HL-60 (cell line): ENCODE measurements at regions not wholly inside any gene's neighbourhood (a gene's known extent, or its start where the extent isn't known, plus 50 kb on each side); places are given as distances from the start of the nearest gene placed in this dataset.

Experiments
- DNase-seq, 2 experiments: peaks; one replicate each; pipeline ENCODE4 v3.0.0-alpha.2; 2010 to 2020; ENCODE audit warnings: low read depth in 1 of 2, low spot score in 1 of 2
- H3K27ac ChIP-seq: fragments of 250-450 bp; sonication (Bioruptor Pico); replicated peaks from 2 replicates; pipeline ENCODE4 v1.5.1; 2020; ENCODE audit warnings: mild to moderate bottlenecking, moderate library complexity
- H3K27me3 ChIP-seq: fragments of 250-450 bp; sonication (Bioruptor Pico); 2 replicates; pipeline ENCODE4 v1.5.1; 2021; ENCODE audit warnings: mild to moderate bottlenecking, moderate library complexity; ENCODE audit not compliant: insufficient read depth, poor library complexity, severe bottlenecking
- H3K4me3 ChIP-seq: replicated peaks from 2 replicates; pipeline ENCODE4 v1.5.1; 2011; ENCODE audit warnings: mild to moderate bottlenecking, control low read depth, low read length; ENCODE audit not compliant: insufficient read depth
- GABPA ChIP-seq: IDR thresholded peaks from 2 replicates; pipeline ENCODE4 v1.6.1; 2012; ENCODE audit warnings: low read depth
- POLR2AphosphoS5 ChIP-seq: IDR thresholded peaks from 2 replicates; pipeline ENCODE4 v1.6.1; 2012; ENCODE audit warnings: low read depth
- SPI1 ChIP-seq: IDR thresholded peaks from 2 replicates; pipeline ENCODE4 v1.6.1; 2012; ENCODE audit warnings: low read depth, mild to moderate bottlenecking, borderline replicate concordance
- TF ChIP-seq, protein P1 (sequence below): IDR thresholded peaks from one replicate; pipeline ENCODE4 v1.5.1; 2011; ENCODE audit warnings: low read length, control low read depth, inconsistent platforms; ENCODE audit not compliant: insufficient read depth
- TF ChIP-seq, protein P2 (sequence below): IDR thresholded peaks from 2 replicates; pipeline ENCODE4 v1.6.1; 2012; ENCODE audit warnings: low read depth; ENCODE audit not compliant: insufficient replicate concordance

DNA sequence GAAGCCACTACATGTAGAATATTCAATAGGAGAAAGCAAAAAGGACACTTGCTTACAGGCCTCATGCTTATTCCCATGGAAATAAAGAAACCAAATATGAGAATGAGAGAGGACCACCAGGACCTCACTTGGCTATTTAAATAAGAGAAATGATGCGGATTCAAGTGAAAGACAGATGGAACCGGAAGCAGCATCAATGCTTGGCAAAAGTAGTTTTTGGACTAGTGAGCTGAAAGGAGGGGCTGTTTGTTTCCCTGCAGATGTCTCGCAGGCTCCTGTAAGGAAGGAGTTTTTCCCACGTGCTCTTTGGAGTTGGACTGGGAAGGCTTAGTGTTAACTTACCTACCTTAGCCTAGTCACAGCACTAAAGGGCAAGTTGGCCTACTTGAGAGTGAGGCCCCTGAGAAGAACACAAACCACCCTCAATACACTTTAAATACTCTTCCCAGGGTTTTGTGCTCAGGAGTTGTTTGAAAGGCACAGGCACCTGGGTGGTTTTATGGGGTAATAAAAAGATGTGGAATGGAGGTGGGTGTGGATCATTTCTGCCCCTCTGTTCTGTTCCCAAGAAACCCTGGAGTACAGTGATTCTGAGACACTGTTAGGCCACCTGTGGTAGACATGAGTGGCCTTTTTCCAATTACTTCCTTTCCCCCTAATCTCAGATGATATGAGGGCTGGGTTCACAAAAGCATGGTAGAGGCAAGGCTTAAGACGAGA is 113.3 kb upstream of the C1GALT1C1 start:
- DNase-seq = no peak
- H3K27ac ChIP-seq = no peak overlapping the region
- no peak overlapping the region for H3K4me3 ChIP-seq
- H3K27me3 ChIP-seq = no peaks in the 10 kb centered on the region
- TF ChIP-seq POLR2AphosphoS5 (no peak), GABPA (no peak), SPI1 (no peak)
- TF ChIP-seq, protein P1, sequence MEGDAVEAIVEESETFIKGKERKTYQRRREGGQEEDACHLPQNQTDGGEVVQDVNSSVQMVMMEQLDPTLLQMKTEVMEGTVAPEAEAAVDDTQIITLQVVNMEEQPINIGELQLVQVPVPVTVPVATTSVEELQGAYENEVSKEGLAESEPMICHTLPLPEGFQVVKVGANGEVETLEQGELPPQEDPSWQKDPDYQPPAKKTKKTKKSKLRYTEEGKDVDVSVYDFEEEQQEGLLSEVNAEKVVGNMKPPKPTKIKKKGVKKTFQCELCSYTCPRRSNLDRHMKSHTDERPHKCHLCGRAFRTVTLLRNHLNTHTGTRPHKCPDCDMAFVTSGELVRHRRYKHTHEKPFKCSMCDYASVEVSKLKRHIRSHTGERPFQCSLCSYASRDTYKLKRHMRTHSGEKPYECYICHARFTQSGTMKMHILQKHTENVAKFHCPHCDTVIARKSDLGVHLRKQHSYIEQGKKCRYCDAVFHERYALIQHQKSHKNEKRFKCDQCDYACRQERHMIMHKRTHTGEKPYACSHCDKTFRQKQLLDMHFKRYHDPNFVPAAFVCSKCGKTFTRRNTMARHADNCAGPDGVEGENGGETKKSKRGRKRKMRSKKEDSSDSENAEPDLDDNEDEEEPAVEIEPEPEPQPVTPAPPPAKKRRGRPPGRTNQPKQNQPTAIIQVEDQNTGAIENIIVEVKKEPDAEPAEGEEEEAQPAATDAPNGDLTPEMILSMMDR = no peak
- TF ChIP-seq, protein P2, sequence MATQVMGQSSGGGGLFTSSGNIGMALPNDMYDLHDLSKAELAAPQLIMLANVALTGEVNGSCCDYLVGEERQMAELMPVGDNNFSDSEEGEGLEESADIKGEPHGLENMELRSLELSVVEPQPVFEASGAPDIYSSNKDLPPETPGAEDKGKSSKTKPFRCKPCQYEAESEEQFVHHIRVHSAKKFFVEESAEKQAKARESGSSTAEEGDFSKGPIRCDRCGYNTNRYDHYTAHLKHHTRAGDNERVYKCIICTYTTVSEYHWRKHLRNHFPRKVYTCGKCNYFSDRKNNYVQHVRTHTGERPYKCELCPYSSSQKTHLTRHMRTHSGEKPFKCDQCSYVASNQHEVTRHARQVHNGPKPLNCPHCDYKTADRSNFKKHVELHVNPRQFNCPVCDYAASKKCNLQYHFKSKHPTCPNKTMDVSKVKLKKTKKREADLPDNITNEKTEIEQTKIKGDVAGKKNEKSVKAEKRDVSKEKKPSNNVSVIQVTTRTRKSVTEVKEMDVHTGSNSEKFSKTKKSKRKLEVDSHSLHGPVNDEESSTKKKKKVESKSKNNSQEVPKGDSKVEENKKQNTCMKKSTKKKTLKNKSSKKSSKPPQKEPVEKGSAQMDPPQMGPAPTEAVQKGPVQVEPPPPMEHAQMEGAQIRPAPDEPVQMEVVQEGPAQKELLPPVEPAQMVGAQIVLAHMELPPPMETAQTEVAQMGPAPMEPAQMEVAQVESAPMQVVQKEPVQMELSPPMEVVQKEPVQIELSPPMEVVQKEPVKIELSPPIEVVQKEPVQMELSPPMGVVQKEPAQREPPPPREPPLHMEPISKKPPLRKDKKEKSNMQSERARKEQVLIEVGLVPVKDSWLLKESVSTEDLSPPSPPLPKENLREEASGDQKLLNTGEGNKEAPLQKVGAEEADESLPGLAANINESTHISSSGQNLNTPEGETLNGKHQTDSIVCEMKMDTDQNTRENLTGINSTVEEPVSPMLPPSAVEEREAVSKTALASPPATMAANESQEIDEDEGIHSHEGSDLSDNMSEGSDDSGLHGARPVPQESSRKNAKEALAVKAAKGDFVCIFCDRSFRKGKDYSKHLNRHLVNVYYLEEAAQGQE = no peak

DNA sequence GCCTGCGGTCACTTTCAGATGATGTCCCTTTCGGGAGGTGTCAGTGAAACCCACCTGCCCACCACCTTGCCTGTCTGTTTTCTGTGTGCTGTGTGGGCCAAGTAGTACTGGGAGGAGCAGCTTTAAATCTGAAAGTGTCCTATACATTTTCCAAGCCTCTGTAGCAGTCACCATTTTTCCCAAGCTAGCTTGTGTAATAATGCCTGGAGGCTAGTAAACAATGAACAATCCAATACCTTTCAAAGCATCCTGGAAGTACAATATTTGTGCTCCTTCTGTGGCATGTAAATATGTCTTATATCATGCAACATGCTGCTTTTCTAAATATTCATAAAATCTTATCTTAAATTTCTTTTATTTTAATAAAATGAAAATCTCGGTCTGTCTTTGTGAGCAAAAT is 111.6 kb upstream of the C1GALT1C1 start:
- DNase-seq = no peak
- Histone ChIP-seq H3K4me3 (no peak overlapping the region), H3K27ac (no peak overlapping the region), H3K27me3 (no peaks in the 10 kb centered on the region)
- TF ChIP-seq POLR2AphosphoS5 = no peak
- TF ChIP-seq, protein P1 = no peak
- TF ChIP-seq, protein P2 = no peak

DNA sequence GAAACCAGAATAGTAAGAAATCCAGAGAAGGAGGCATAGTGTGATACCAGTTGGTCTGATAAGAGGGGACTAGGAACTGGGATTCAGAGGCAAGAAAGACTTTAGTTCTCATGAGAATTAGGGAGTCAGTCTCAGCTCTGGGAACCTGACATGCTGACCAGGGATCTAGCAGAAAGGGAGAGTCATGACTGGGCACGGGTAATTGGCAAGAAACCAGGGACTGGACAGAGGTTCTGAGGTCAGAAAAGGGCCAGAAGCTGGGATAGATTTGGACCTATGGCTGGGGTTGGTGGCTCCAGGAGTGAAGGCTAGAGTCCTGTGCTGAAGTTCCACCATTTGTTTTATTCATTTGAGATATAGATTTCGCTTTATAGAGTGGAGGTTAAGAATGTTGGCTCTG is 110.2 kb upstream of the C1GALT1C1 start:
- Histone ChIP-seq H3K4me3 (no peak overlapping the region), H3K27me3 (no peaks in the 10 kb centered on the region), H3K27ac (no peak overlapping the region)
- DNase-seq = no peak
- TF ChIP-seq, protein P2 = no peak
- TF ChIP-seq SPI1 = no peak
